ENCODE measurements at regions not wholly inside any gene's neighbourhood (a gene's known extent, or its start where the extent isn't known, plus 50 kb on each side); places are given as distances from the start of the nearest gene placed in this dataset.
A peak's percentile ranks its signal among the peaks of the same experiment; 100 is the strongest.

GRCh38 chr2:45162711-45163110, 153.5 kb upstream of the SIX2 start:
- no peak for DNase-seq (ENCODE audit: insufficient read length, low spot score)
- no peak for FAIRE-seq

- DNase-seq (ENCODE audit: insufficient read length, low spot score) (no peak), FAIRE-seq (no peak)
These were observed 147.4 kb upstream of the SIX2 start for GRCh38 chr2:45156605-45157004.

- FAIRE-seq (no peak), DNase-seq (ENCODE audit: insufficient read length, low spot score) (no peak)
These were observed 145.4 kb upstream of the SIX2 start for GRCh38 chr2:45154606-45155155.

- no peak for FAIRE-seq
These were observed 144.9 kb upstream of the SIX2 start for GRCh38 chr2:45154144-45154543.

GRCh38 chr2:45153121-45153520, 143.9 kb upstream of the SIX2 start:
- no peak for FAIRE-seq

More at GRCh38 chr2:45154144-45154543, 144.9 kb upstream of the SIX2 start:
- DNase-seq (ENCODE audit: insufficient read length, low spot score), result no peak

GRCh38 chr2:45152691-45153090, 143.4 kb upstream of the SIX2 start:
- no peak for FAIRE-seq
- DNase-seq (ENCODE audit: insufficient read length, low spot score), result no peak

More at GRCh38 chr2:45153121-45153520, 143.9 kb upstream of the SIX2 start:
- DNase-seq (ENCODE audit: insufficient read length, low spot score), result no peak

GRCh38 chr2:45145073-45145899, 136.0 kb upstream of the SIX2 start:
- FAIRE-seq, result no peak
- DNase-seq (ENCODE audit: insufficient read length, low spot score), result no peak

GRCh38 chr2:45141883-45142866, 132.9 kb upstream of the SIX2 start:
- FAIRE-seq (no peak), DNase-seq (ENCODE audit: insufficient read length, low spot score) (no peak)

GRCh38 chr2:45140675-45141074, 131.4 kb upstream of the SIX2 start:
- DNase-seq (ENCODE audit: insufficient read length, low spot score), result no peak
- no peak for FAIRE-seq

GRCh38 chr2:45138904-45139303, 129.7 kb upstream of the SIX2 start:
- FAIRE-seq (no peak), DNase-seq (ENCODE audit: insufficient read length, low spot score) (no peak)

GRCh38 chr2:45137966-45138695, 128.9 kb upstream of the SIX2 start:
- FAIRE-seq (peak; percentile 66), DNase-seq (ENCODE audit: insufficient read length, low spot score) (no peak)

GRCh38 chr2:45134726-45135125, 125.5 kb upstream of the SIX2 start:
- FAIRE-seq, result no peak
- no peak for DNase-seq (ENCODE audit: insufficient read length, low spot score)

- DNase-seq (ENCODE audit: insufficient read length, low spot score) (no peak), FAIRE-seq (no peak)
These were observed 124.8 kb upstream of the SIX2 start for GRCh38 chr2:45134014-45134413.

GRCh38 chr2:45132551-45132950, 123.3 kb upstream of the SIX2 start:
- DNase-seq (ENCODE audit: insufficient read length, low spot score), result no peak
- FAIRE-seq, result no peak

GRCh38 chr2:45131587-45131986, 122.3 kb upstream of the SIX2 start:
- DNase-seq (ENCODE audit: insufficient read length, low spot score) (no peak), FAIRE-seq (no peak)

GRCh38 chr2:45130736-45131135, 121.5 kb upstream of the SIX2 start:
- FAIRE-seq (no peak), DNase-seq (ENCODE audit: insufficient read length, low spot score) (no peak)

GRCh38 chr2:45128580-45128997, 119.3 kb upstream of the SIX2 start:
- peak; percentile 91 for FAIRE-seq
- DNase-seq (ENCODE audit: insufficient read length, low spot score), result peak; percentile 92

- FAIRE-seq (peak; percentile 31), DNase-seq (ENCODE audit: insufficient read length, low spot score) (no peak)
These were observed 118.6 kb upstream of the SIX2 start for GRCh38 chr2:45127891-45128290.

GRCh38 chr2:45127321-45127720, 118.1 kb upstream of the SIX2 start:
- FAIRE-seq (no peak), DNase-seq (ENCODE audit: insufficient read length, low spot score) (no peak)

GRCh38 chr2:45125232-45125631, 116.0 kb upstream of the SIX2 start:
- DNase-seq (ENCODE audit: insufficient read length, low spot score), result no peak
- FAIRE-seq, result no peak

Measured in HTR-8/SVneo (cell line).